Lower leg skin (tissue), 4 donors: ENCODE measurements at regions not wholly inside any gene's neighbourhood (a gene's known extent, or its start where the extent isn't known, plus 50 kb on each side); places are given as distances from the start of the nearest gene placed in this dataset.

Experiments
- DNase-seq, 2 donors: peaks; one replicate each; pipeline ENCODE4 v3.0.0-alpha.2; 2019; ENCODE audit warnings: low spot score in 2 of 2
- H3K4me3 ChIP-seq: fragments of 200-600 bp; sonication (generic); 2 replicates; pipeline ENCODE4 v1.5.1; 2017; ENCODE audit warnings: mild to moderate bottlenecking, low read depth; ENCODE audit not compliant: poor library complexity, severe bottlenecking
- POLR2A ChIP-seq, 2 donors: fragments of 450-650 bp; IDR thresholded peaks; one replicate each; pipeline ENCODE4 v1.6.1; 2016 to 2017; ENCODE audit warnings: antibody characterized with exemption in 2 of 2, mild to moderate bottlenecking in 1 of 2, moderate library complexity in 1 of 2
- WGBS, 2 donors: methylation state at CpG; one replicate each; pipeline ENCODE4 v1.1.5; 2018; 5-methylcytosine and 5-hydroxymethylcytosine counted together
- intact Hi-C: fragments of 100-400 bp; cut with DNase I; formaldehyde crosslinking; loops from one replicate; pipeline ENCODE4 v1.15.0; 2023; ENCODE audit warnings: low total_unique reads
- TF ChIP-seq, protein P1 (sequence below), 3 donors: fragments of 450-650 bp; IDR thresholded peaks; one replicate each; pipeline ENCODE4 v1.5.1; 2016; ENCODE audit warnings: antibody characterized with exemption in 3 of 3, mild to moderate bottlenecking in 3 of 3, moderate library complexity in 2 of 3

DNA sequence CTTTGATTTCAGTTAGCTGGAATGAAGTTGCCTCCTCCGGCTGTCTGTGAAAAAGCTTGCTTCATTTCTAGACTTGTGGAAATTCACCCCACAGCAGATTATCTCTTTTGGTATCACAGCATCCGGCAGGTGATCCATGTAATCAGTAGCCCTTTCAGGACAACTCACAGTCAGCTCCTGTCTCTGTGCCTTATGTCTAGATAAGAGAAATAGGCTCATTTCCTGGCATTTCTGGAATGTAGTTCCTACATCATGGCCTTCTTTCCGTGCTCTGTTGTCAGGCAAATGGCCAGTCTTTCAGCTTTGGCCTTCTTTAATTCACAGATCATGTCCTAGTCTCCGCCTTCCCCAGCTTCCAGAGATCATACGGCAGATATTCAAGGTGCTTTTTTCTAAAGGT, 455.4 kb downstream of the NUP35 start:
- H3K4me3 ChIP-seq = no peak overlapping the region
- TF ChIP-seq, protein P1, sequence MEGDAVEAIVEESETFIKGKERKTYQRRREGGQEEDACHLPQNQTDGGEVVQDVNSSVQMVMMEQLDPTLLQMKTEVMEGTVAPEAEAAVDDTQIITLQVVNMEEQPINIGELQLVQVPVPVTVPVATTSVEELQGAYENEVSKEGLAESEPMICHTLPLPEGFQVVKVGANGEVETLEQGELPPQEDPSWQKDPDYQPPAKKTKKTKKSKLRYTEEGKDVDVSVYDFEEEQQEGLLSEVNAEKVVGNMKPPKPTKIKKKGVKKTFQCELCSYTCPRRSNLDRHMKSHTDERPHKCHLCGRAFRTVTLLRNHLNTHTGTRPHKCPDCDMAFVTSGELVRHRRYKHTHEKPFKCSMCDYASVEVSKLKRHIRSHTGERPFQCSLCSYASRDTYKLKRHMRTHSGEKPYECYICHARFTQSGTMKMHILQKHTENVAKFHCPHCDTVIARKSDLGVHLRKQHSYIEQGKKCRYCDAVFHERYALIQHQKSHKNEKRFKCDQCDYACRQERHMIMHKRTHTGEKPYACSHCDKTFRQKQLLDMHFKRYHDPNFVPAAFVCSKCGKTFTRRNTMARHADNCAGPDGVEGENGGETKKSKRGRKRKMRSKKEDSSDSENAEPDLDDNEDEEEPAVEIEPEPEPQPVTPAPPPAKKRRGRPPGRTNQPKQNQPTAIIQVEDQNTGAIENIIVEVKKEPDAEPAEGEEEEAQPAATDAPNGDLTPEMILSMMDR (IDR thresholded peaks at IDR 0.05) = no peak
- no peak for TF ChIP-seq POLR2A (IDR thresholded peaks at IDR 0.05)
- DNase-seq = no peak
- WGBS, 2 donors = 71% methylated on average over 5 of the region's 5 CpGs
- intact Hi-C loops = no loop called here

DNA sequence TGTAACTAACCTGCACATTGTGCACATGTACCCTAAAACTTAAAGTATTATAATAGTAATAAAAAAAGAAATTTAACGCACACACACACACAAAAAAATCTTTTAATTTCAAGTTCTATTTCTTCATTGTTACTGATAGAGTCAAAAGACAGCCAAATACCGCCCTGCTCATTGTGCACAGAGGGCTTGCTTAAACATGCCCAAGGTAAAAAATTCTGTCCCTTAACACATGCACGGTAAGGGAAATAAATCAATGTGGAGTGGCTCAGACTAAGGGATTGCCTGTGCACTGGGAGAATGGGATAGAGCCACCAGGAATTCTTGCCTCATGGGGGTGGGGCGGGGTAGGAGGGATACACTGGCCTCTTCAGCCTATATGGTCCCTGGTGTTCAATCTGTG, 468.0 kb downstream of the NUP35 start:
- no peak for DNase-seq
- no peak for TF ChIP-seq POLR2A (IDR thresholded peaks at IDR 0.05)
- TF ChIP-seq, protein P1 (IDR thresholded peaks at IDR 0.05) = no peak
- H3K4me3 ChIP-seq = no peak overlapping the region
- intact Hi-C loops = no loop called here
- WGBS, 2 donors = 56 to 59% methylated on average over 4 of the region's 4 CpGs

DNA sequence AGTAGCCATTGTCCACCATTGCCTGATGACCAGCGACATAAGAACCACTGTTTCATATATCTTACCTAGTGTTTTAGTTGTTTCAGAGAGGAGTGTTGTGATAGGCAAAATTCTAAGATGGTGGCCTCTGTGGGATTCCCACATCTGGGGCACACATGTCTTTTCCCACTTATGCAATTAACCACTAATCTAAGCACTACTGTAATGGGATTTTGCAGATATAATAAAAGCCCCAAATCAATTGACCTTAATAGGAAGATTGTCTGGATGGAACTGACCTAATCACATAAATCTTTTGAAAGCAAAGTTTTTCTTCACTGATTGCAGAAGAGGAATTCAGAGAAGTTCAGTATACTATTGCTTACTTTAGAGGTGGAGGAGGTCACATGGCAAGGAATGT, 469.9 kb downstream of the NUP35 start:
- DNase-seq = no peak
- WGBS, 2 donors = 90 to 100% methylated on average over 1 of the region's 1 CpG
- no peak for TF ChIP-seq POLR2A (IDR thresholded peaks at IDR 0.05)
- TF ChIP-seq, protein P1 (IDR thresholded peaks at IDR 0.05) = no peak
- intact Hi-C loops = no loop called here
- no peak overlapping the region for H3K4me3 ChIP-seq

DNA sequence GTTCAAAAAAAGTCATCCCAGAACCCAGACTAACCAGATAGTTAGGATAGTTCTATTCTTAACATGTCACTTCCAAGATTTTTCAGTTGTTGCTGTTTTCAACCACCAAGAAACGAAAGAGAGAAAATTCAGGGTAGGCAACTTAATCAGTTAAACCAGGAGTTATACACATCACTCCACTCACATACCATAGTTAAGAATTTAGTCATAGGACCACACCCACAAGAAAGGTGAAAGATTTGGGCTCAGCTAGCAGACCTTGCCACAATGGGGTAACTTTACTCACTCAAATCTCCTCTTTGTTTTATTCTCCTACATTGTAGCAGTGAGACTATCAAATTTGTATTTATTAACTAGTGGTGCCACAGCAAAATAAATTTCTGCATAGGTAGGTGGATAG, 473.6 kb downstream of the NUP35 start:
- no peak for DNase-seq
- TF ChIP-seq POLR2A (IDR thresholded peaks at IDR 0.05) = no peak
- TF ChIP-seq, protein P1 (IDR thresholded peaks at IDR 0.05) = no peak
- intact Hi-C loops = no loop called here
- 53 to 70% methylated on average over 1 of the region's 1 CpG for WGBS, 2 donors
- H3K4me3 ChIP-seq = no peak overlapping the region

DNA sequence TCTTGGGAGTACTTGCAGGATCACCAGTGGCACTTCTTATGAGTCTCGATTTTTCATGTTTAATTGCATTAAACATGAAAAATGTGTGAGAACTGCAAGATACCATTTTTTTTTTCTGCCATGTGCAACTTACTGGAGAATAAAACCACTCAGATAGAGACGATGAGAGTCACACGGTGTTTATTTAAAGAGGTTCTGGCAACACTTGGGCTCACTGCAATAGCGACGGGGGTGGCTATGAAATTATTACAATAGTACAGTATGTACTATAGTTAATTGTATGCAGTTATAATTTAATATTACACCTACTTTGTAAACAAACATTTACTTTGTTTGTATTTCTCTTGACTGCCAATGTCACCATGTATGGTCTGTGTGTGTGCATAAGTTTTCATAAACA, 479.8 kb downstream of the NUP35 start:
- intact Hi-C loops = no loop called here
- no peak for TF ChIP-seq POLR2A (IDR thresholded peaks at IDR 0.05)
- TF ChIP-seq, protein P1 (IDR thresholded peaks at IDR 0.05) = no peak
- 78 to 83% methylated on average over 5 of the region's 5 CpGs for WGBS, 2 donors
- DNase-seq = no peak
- no peak overlapping the region for H3K4me3 ChIP-seq

DNA sequence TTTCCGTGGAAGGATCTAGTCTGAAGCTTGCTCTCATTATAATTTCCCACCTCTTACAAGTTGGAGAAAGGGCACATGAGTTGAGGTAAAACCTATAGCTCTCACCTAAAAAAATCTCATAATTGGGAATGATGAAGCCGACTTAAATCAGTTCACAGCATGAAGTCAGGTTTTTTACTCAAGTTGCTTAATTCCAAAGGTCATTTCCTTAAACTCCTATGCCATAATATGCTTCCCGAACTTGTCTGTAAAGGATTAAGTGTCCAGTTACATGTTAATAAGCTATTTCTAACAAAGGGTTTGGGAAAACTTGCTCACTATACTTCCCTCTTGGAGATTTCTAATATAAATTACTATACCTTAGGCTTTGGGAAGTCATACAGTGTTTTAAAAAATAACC, 481.2 kb downstream of the NUP35 start:
- no peak for TF ChIP-seq POLR2A (IDR thresholded peaks at IDR 0.05)
- TF ChIP-seq, protein P1 (IDR thresholded peaks at IDR 0.05) = no peak

More for the DNA sequence above, 481.2 kb downstream of the NUP35 start:
- intact Hi-C loops = no loop called here
- WGBS, 2 donors = 59 to 62% methylated on average over 3 of the region's 3 CpGs
- H3K4me3 ChIP-seq = no peak overlapping the region
- no peak for DNase-seq
